ENCODE measurements at regions not wholly inside any gene's neighbourhood (a gene's known extent, or its start where the extent isn't known, plus 50 kb on each side); places are given as distances from the start of the nearest gene placed in this dataset.

- TF ChIP-seq ZNF219 (CRISPR knock-in tag; IDR thresholded peaks at IDR 0.05; ENCODE audit: borderline replicate concordance) (no peak), CTCF (IDR thresholded peaks at IDR 0.05) (no peak), NFYB (CRISPR knock-in tag; conservative IDR thresholded peaks at IDR 0.05; ENCODE audit: low read depth) (no peak)
Measured at GRCh38 chr6:15194453-15194852, 51.4 kb upstream of the JARID2 start.
